Stimulated activated CD8-positive, alpha-beta memory T cell treated with anti-CD3 and anti-CD28 coated beads, Interleukin-2, amount 100 ng/mL, for 48 hours (primary cell): ENCODE measurements at regions not wholly inside any gene's neighbourhood (a gene's known extent, or its start where the extent isn't known, plus 50 kb on each side); places are given as distances from the start of the nearest gene placed in this dataset.

Source experiments
- DNase-seq, 2 donors: peaks; one replicate each; pipeline ENCODE4 v3.0.0-alpha.2; 2020; ENCODE audit warnings: low read depth in 2 of 2

DNA sequence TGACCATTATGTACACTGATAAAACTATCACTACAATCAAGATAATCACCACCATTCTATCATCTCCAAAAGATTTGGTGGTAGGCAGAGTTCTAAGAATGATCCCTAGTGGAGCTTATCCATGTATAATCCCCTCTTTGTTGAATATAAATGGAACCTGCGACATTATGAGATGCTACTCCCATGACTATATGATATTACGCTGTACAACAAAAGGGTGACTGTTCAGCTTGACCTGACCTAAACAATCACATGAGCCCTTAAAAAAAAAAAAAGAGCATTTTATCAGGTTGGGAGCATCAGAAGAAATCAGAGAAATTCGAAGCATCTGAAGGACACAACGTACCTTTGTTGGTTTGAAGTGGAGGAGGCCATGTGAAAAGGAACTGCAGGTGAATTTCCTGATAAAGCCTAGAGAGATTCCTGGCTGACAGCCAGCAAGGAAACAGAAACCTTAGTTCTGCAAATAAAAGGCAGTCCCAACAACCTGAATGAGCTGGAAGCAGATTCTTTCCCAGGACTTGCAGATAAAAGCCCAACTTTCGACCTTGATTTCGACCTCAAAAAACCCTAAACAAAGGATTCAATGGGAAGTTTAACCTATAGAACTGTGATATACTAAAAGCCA lies 270.7 kb downstream of the ADRA2A start:
- no peak for DNase-seq

DNA sequence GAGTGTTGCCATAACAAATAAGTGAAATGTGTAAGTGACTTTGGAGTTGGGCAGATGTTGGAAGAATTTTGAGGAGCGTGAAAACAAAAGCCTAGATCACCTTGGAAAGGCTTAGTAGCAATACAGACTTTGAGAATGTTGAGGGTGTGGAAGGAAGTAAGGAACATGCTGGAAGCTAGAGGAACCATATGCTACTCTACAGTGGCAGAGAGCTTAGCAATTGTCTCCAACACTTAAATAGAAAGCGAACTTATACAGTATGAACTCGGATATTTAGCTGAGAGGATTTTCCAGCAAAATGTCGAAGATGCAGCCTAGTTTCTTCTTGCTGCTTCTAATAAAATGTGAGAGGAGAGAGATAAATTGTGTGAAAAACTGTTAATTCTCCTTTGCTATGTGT lies 271.2 kb downstream of the ADRA2A start:
- no peak for DNase-seq

DNA sequence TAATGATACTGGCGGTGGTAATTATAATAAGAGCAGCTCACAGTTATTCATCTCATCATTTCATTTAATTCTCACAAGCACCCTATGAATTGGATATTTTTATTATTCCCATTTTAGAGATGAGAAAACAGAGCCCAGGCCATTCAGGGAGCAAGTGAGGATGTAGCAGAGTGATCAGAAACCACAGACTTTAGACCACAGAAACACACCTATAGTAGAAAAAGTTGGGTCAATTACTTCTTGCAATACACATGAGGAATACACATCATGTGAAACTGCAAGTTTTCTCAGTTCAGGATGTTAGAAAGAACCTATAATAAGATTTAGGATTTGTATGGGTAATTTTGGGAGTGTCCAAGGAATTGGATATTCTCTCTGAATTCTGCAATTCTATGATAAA lies 278.0 kb downstream of the ADRA2A start:
- no peak for DNase-seq

DNA sequence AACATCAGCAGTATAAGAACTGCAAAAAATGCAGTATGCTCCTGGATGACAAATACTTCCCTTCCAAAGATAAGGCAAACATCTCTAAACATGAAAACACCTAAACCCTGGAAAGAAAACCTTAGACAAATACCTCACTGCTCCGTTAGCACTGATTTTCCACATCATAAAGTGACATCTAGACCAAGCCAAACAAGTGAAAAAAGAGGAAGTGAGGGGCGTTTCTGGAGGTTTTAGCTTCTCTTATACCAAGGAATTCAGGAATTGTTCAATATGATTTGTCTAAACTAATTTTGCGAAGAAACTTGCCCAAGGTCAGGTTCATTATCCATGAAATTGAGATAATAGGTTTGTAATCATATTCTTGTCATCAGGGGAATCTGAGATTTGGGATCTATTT lies 279.7 kb downstream of the ADRA2A start:
- no peak for DNase-seq

DNA sequence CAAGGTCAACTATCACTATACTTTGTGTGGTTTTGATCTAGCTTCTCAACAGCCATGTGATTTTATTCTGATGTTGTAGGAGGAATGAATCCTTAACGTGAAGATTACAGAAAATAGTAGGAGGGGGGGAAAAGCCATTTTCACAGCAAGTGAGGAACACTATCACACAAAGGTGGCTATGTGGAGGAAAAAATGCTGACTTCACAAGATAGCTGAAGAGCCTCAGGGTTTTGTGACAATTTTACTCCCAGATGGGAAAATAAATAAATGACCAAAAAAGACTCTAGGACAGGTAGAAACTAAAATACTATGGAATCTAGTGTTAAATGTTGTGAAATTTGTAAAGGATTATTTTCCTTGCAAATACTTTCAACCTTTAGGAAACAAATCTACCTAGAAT lies 281.0 kb downstream of the ADRA2A start:
- DNase-seq = no peak

DNA sequence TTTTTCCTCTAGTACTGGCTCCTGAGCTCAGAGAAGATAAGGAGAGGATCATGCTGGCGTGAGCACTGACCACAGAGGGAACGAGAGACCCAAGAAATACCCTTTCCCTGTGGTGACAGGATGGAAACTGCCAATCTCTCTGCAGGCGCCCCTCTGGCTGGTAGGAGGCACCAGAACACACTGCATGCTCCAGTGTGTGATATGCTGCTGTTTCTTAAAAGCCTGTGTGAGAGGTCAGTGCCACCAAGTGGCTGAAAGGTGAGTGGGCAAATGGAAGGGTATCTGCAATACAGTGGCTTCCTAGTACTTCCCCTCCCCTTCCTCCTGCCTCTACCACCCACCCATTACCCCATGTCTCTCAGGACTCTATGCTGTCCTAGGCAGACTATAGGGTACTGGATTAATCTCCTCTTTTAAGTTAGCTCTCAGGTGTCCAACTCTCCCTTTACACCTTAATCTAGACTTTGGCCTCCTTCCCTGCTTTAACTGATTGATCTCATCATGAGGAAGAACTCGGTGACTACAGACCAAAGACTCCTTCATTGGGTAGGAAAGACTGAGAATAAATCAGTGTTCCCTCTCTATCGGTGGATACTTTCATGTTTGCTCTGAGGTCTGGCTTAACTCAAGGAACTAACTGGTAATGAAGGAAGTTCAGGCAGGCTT lies 283.6 kb downstream of the ADRA2A start:
- DNase-seq = no peak

DNA sequence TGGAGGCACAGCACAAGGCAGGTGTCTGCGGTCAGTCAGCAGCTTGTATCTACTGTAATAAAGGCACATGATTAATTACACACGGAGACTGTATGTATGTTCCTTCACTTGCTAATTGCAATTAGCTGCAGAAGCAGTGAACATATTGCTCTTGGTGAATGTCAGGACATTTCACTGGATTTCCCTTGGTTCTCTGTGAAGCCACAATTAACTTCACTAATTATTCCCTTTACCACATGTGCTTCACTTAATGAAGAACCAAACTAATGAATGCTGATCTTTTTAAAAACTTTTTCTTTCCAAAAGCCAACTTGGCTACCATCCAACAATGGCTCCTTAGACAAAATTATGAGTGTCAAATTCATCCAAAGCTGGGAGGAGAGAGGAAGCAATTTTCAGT lies 290.7 kb downstream of the ADRA2A start:
- DNase-seq = no peak

DNA sequence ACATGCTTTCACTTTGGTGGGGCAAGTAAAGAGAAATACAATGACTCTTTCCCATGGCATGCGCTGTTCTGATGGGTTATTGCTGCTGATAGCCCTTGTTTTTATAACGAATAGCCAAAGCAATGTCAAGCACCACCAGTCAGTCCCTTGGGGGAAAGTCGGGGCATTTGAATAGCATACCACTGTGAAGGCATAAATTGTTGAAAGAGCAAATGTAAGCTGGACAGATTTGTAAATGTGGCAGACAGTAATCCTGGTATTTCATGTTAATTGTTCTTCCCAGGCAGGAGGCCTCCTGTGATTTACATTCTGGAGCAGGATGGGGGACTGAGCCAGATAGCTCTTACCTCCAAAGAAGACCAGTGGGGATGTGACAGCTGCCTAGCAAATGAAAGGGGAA lies 293.3 kb downstream of the ADRA2A start:
- no peak for DNase-seq

DNA sequence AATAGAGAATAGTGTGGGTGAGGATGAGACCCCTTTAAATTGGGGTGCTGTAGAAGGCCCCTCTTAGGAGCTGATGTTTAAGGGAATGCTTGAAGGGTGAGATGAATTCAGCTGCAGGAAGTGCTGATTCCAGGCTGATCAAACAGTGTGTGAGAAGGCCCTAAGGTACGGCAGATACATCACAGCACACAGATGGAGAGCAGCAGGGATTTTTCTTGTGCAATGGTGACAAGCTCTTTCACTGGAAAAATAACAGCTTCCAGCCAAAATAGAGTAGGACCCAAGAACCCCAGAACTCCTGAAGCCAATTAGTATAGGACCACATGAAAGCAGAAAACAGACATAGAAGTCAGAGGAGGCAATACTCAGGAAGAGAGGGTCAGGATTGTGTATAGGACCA lies 296.9 kb downstream of the ADRA2A start:
- no peak for DNase-seq

DNA sequence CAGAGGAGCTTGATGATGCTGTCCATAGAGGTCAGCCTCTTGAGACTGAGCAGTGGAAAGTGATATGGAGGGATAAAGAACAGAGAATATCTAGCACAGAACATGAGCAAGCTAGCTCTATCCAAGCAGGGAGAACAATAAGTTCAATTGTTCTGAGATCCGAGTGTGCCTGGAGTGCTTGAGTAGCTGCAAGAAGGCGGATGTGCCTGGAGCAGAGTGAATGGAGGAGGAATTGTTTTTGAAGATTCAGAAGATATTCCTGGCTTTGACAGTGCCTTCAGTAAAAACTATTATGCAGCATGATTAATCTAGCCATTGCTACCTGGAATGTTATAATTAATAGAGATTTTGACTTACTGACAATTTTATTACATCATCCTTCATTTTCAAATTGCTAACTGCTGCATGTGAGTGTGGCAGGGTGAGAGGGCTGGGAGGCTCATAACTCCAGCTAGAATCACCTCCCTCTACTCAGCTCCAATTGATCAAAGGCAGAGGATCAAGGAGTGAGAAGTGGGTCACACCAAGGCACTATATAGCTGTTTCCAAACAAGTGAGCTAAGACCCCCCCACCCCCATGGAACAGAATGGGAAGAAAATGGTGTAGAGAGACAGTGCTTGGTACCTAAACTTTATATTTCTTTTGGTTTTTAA lies 302.8 kb downstream of the ADRA2A start:
- DNase-seq = no peak

DNA sequence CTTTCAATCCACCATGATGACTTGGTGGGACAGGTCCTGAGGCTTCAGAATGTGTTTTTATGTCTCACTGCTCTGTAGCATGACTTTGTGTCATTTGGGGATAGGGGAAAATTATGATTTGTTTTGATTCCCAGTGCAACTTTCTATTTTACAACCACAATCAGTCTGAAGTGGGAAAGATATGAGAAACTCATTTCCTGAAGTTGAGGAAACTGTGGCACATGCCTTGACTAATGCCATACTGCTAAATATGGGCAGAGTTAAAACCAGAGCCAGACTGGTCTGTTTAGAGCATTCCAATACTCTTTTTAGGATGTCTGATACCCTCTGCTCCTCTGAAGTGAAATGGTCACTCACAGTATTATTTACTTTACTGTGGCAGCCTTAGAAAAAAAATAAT lies 307.7 kb downstream of the ADRA2A start:
- DNase-seq = no peak

DNA sequence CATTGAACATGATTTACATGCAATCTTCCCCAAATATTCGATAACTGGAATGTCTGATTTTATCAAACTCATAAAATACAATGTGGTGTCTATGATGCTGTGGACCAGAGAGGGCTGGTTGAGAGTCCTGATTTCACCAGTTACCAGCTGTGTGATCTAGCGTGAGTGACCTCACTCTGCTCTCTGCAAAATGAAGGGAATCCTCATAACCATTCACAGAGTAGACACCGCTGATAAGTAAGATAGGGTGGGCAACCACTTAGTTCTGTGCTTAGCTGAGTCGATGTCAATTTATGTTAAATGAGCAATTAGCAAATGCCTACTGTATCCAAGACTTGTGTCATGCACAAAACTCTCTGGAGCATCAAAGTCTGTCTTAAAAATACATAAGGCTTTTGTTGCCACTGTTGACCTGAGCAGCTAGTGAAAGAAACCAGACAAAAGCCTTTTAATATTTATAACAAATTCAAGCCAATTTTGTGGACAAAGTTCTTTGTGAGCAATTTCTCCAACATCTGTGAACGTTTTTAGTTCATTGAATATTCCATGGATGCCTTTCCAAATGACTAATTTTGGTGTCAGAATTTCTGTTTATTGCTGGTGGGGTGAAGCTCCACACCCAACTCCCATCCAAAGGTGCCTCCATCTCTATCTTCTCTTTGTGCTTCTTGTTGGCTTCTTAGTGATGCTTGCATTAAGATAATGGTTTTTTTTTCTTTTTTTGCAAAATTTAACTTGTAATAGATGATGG lies 314.2 kb downstream of the ADRA2A start:
- no peak for DNase-seq

DNA sequence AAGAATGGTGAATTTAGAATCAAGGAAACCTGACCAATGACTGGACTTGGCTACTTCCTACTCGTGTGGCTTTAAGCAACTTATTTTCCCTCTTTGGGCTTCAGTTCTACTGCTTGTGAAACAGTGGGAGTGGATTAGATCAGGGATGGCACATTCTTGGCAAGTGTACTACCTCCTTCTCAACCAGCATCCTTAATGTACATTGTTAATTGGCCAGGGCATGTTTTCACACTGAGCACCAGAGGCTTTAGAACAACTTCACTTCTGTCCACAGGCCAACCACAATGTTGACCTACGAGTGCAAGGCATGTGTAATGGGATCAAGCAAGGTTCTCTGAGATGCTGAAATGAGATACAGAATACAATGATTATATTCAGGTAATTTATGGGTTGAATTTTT lies 315.3 kb downstream of the ADRA2A start:
- no peak for DNase-seq

DNA sequence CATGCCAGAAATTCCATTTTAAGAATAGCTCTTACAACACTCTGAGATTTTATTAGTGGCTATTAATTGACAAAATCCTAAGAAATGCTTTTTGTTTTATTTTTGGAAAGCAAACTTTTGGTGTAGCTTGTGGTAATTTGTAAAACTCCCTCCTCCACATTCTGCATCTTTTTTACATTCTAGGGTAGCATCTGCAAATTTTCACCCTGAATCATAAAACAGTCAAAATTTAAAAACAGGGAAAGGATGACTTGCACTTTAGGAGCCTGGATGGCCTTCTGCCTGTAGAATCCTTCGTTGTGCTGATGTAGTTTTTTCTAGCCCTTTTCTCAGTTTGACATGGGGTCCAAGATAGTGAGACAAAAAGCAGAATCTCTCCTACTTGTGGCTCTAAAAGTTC lies 316.1 kb downstream of the ADRA2A start:
- DNase-seq = no peak

DNA sequence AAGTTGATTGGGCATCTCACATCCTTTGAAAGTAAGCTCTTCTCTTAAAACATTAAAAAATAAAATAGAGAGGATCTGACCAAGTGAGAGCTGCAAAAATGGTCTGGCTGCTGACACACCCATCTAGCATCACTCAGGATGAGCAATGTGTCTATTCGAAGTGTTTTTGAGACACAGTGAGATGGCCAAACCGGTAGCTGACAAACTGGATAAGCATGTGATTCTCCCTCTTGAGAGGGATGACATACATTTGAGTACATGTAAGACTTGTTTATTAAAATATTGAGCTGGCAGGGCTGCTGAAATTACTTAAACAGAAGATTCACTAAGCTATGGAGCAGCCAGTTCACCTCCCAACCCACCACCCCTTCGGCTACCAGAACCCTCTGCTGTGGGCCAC lies 333.9 kb downstream of the ADRA2A start:
- DNase-seq = no peak

DNA sequence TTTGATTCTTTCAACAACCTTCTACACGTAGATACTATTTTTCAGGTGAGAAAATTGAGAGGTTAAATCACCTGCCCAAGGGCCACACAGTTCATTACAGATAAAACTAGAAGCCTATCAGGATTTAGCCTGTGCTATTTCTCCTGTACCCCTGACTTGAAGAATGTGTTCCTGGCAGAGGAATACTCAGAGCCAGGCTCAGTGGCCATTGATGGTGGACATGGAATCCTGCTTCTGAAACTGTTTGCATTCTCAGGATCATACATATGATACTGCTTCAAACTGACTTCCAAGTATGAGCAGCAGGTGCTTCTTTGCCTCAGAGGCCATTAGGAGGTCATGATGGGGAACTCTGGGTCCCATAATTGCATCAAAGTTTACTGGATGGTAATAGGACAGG lies 348.6 kb downstream of the ADRA2A start:
- no peak for DNase-seq

DNA sequence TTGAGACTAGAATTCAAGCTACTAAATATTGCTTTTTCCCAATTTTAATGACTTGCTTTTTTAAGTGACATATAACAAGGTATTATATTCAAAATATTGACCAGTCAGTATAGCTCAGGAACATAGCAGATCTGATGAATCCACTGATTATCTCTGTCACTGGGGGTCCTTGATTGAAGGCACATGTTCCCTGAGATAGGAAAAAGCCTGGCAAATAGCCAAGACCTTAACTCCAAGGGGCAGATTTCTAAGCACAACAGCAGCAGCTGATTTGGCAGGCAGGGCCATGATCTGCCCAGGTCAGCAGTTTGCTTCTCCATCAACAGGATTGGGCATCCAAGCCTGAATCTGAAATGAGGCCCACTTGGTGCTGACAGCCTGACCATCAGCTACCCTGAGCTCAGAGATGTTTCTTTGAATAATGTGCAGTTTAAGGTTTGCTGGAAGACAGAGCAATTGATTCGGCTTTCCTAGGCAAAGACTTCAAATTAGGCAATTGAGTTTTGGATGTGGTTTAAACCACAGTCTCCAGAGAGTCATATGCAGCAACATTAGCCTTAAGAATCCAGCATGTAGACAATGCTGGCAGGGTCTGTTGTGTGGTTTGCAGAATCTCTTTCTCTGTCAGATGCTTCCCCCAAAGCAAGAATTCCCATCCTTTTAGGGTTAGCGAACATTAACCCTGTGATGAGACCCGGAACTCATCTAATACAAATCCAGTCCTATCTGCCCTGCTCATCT lies 352.6 kb downstream of the ADRA2A start:
- DNase-seq = no peak

DNA sequence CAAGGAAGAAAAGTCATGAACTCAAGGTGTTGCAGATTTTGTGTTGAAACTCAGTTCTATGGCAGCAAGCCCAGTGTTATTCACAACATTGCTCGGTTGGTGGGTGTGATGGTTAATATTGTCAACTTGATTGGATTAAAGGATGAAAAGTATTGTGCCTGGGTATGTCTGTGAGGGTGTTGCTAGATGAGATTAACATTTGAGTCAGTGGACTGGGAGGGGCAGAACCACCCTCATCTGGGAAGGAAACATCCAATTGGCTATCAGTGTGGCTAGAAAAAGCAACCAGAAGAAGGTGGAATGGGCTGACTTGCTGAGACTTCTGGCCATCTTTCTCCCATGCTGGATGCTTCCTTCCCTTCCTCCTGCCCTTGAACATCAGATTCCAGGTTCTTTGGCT lies 353.2 kb downstream of the ADRA2A start:
- no peak for DNase-seq

DNA sequence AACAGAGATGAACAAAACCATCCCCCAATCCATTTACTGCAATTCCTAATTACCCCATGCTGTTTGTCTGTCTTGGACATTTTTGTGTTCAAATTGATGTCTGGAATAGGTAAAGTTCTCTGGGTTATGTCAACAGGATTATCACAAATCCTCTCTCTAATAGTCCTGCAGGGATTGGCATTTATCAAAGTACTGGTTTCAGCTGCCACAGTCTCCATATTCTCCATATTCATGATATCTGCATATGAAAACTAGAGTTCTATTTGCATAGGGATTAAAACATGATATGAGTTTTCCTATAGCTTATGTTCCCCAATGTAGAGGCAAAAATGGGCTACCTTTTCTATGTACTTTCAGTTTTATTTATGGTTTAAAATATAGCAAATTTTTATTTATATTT lies 355.8 kb downstream of the ADRA2A start:
- DNase-seq = no peak

DNA sequence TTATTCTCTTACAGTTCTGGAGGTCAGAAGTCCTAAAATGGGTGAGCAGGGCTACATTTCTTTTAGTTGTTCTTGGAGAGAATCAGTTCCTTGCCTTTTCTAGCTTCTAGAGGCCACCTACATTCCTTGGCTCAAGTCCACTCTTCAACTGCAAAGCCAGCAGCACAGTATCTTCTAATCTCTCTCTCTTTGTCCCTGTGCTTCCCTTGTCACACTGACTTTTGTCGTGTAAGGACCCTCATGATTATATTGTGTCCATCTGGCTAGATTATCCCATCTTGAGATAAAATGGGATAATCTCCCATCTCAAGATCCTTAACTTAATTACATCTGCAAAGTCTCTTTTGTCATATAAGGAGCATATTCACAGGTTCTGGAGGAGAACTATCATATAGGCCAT lies 359.0 kb downstream of the ADRA2A start:
- DNase-seq = no peak

DNA sequence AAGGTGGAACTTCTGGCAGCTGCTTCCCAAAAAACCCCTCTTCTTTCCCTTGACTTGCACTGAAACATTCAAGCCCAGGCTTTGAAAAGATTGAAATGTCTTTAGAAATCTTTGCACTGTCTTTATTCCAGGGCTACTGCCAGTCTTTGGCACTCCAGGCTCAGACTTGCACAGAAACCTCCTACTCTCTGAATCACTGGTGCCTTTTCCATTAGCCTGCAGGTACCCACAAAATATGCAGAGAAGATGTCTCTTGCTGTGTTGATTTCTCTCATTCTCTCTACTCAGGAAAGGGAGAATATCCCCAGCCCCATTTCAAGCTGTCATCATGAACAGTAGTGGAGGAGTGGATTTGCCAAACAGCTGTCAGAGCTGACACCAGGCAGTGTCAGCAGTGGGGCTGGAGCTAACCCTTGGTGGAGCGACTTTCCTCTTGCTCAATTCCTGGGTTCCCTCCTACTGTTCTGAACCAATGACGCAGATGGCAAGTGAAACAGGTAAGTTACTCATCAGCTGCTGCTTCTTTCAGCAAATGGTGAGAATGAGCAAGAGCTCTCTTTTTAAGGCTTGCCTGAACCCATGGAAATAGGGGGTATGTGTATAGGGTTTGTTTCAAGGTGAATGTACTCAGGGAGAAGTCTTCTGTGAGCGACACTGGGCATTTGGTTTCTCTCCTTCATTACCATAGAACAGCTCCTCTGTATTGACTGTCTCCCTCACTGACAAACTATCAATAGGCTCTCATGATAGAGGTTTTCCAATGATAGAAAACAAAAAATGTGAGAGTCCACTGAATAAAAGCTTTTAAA lies 362.4 kb downstream of the ADRA2A start:
- no peak for DNase-seq
